ENCODE measurements at regions not wholly inside any gene's neighbourhood (a gene's known extent, or its start where the extent isn't known, plus 50 kb on each side); places are given as distances from the start of the nearest gene placed in this dataset.
A peak's percentile ranks its signal among the peaks of the same experiment; 100 is the strongest.

- in situ Hi-C loops (cut with MboI; ENCODE audit: low sequenced_read_pairs), result no loop called here
- POLR2A ChIA-PET (ENCODE audit: unreplicated experiment), result no interaction called here
These were observed 1320.6 kb downstream of the PCDH9 start for GRCh38 chr13:65909501-65909900.

More at GRCh38 chr13:65909501-65909900, 1320.6 kb downstream of the PCDH9 start:
- Histone ChIP-seq H3K18ac (ENCODE audit: low read depth, low read length) (no peak overlapping the region), H3K27ac (ENCODE audit: insufficient read depth, low read length) (no peak overlapping the region), H2BK15ac (ENCODE audit: low read depth, low read length) (no peak overlapping the region), H2AFZ (replicated peaks; ENCODE audit: low read length, poor library complexity) (no peak overlapping the region), H3K56ac (ENCODE audit: extremely low read depth, insufficient read depth, low read length) (no peak overlapping the region), H3K4me1 (ENCODE audit: control insufficient read depth, insufficient read depth, low read length) (peaks cover 6% of the 10 kb centered on the region; the same call in 1 of the 2 replicates), H3K4ac (ENCODE audit: low read depth, low read length) (peak overlapping the region; percentile 11), H3K9me3 (ENCODE audit: control insufficient read depth, insufficient read depth, low read length) (peaks cover 11% of the 10 kb centered on the region), H4K20me1 (ENCODE audit: insufficient read depth, low read length) (no peaks in the 10 kb centered on the region), H2BK5ac (ENCODE audit: low read depth, low read length, poor library complexity, severe bottlenecking) (no peak overlapping the region), H2BK20ac (ENCODE audit: low read depth, low read length) (no peak overlapping the region), H3K36me3 (ENCODE audit: control insufficient read depth, insufficient read depth, low read length) (no peaks in the 10 kb centered on the region), H3K14ac (replicated peaks; ENCODE audit: low read depth, low read length) (no peak overlapping the region), H3K79me1 (ENCODE audit: low read depth in 1 of 2, low read length in 2 of 2) (no peaks in the 10 kb centered on the region), H4K91ac (ENCODE audit: insufficient read depth, low read depth, low read length) (peak overlapping the region; percentile 33; the same call in 1 of the 2 replicates), H2AK5ac (ENCODE audit: low read depth, low read length) (no peak overlapping the region), H4K8ac (ENCODE audit: low read depth in 2 of 2, low read length in 2 of 2) (no peak overlapping the region), H3K4me2 (ENCODE audit: low read depth, low read length) (no peak overlapping the region), H3K9ac (ENCODE audit: low read depth, low read length) (no peak overlapping the region), H3K23ac (ENCODE audit: low read depth, low read length) (no peak overlapping the region), H3K4me3 (ENCODE audit: insufficient read depth, low read depth, low read length) (no peak overlapping the region), H2AK9ac (replicated peaks; ENCODE audit: low read depth, low read length, poor library complexity) (no peak overlapping the region), H3K27me3 (ENCODE audit: control insufficient read depth, insufficient read depth, low read length) (no peaks in the 10 kb centered on the region), H4K5ac (ENCODE audit: low read depth, low read length) (no peak overlapping the region), H2BK120ac (ENCODE audit: low read depth, low read length) (no peak overlapping the region), H3K9me1 (ENCODE audit: insufficient read depth, low read length) (0 out of 2 replicates have a peak, but pooled peaks cover 3% of the 10 kb centered on the region)
- BruUV-seq (replicated peaks), result no TSS peak
- dilution Hi-C loops (cut with HindIII; ENCODE audit: low sequenced_read_pairs, unreplicated experiment), result no loop called here
- DNase-seq (no peak), ATAC-seq (ENCODE audit: low read depth) (no peak)
- intact Hi-C loops (cut with micrococcal nuclease), result no loop called here
- TF ChIP-seq RCOR1 (IDR thresholded peaks at IDR 0.05; ENCODE audit: insufficient replicate concordance, low read length) (no peak), MAZ (IDR thresholded peaks at IDR 0.05; ENCODE audit: borderline replicate concordance, low read depth, low read length) (no peak), CTCF (conservative IDR thresholded peaks at IDR 0.05; ENCODE audit: low read depth, low read length) (no peak)
- no CpG with 5 or more reads among the region's 1 CpG for WGBS, 2 experiments (ENCODE audit: extremely low coverage in 2 of 2, insufficient read length in 1 of 2)
- CTCF ChIA-PET, result no interaction called here
